Hepatocyte (in vitro differentiated cells): ENCODE measurements at regions not wholly inside any gene's neighbourhood (a gene's known extent, or its start where the extent isn't known, plus 50 kb on each side); places are given as distances from the start of the nearest gene placed in this dataset.

Experiments
- CTCF ChIP-seq: fragments of 200-600 bp; sonication (generic); IDR thresholded peaks from 2 replicates; pipeline ENCODE4 v1.5.1; 2016; ENCODE audit warnings: antibody characterized with exemption, mild to moderate bottlenecking; ENCODE audit not compliant: poor library complexity
- EZH2phosphoT487 ChIP-seq: fragments of 200-600 bp; sonication (generic); IDR thresholded peaks from one replicate; pipeline ENCODE4 v1.6.1; 2018; ENCODE audit warnings: antibody characterized with exemption, mild to moderate bottlenecking, low read depth, moderate library complexity; ENCODE audit not compliant: unreplicated experiment, severe bottlenecking

- TF ChIP-seq CTCF (no peak), EZH2phosphoT487 (no peak)
Measured at GRCh38 chr4:144356941-144357381, 216.4 kb upstream of the GYPA start.
